OCI-LY3 (cell line): ENCODE measurements at regions not wholly inside any gene's neighbourhood (a gene's known extent, or its start where the extent isn't known, plus 50 kb on each side); places are given as distances from the start of the nearest gene placed in this dataset.

Experiments
- EZH2phosphoT487 ChIP-seq: fragments of 200-600 bp; shearing (Covaris generic); IDR thresholded peaks from 2 replicates; pipeline ENCODE4 v1.6.1; 2018; ENCODE audit warnings: antibody characterized with exemption, mixed run types, low read depth
- TF ChIP-seq, protein P1 (sequence below): fragments of 200-600, 300-600 bp; sonication (generic); IDR thresholded peaks from 2 replicates; pipeline ENCODE4 v1.5.1; 2014; ENCODE audit warnings: antibody characterized with exemption, low read length, low read depth

DNA sequence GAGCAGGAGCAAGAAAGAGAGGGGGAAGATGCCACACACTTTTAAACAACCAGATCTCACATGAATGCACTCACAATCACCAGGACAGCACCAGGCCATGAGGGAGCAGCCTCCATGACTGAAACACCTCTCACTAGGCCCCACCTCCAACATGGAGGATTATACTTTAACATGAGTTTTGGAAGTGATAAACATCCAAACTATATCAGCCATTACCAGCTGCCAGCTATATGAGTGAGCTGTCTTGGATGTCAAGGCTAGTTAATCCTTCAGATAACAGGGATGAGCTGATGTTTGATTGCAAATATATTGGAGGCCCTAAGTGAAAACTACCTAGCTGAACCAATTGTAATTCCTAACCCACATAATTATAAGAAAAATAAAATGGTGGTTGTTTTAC, 108.4 kb upstream of the DCBLD2 start:
- TF ChIP-seq, protein P1, sequence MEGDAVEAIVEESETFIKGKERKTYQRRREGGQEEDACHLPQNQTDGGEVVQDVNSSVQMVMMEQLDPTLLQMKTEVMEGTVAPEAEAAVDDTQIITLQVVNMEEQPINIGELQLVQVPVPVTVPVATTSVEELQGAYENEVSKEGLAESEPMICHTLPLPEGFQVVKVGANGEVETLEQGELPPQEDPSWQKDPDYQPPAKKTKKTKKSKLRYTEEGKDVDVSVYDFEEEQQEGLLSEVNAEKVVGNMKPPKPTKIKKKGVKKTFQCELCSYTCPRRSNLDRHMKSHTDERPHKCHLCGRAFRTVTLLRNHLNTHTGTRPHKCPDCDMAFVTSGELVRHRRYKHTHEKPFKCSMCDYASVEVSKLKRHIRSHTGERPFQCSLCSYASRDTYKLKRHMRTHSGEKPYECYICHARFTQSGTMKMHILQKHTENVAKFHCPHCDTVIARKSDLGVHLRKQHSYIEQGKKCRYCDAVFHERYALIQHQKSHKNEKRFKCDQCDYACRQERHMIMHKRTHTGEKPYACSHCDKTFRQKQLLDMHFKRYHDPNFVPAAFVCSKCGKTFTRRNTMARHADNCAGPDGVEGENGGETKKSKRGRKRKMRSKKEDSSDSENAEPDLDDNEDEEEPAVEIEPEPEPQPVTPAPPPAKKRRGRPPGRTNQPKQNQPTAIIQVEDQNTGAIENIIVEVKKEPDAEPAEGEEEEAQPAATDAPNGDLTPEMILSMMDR: no peak
- no peak for TF ChIP-seq EZH2phosphoT487
